Neural cell (in vitro differentiated cells): ENCODE measurements at regions not wholly inside any gene's neighbourhood (a gene's known extent, or its start where the extent isn't known, plus 50 kb on each side); places are given as distances from the start of the nearest gene placed in this dataset.

Source experiments
- H2AFZ ChIP-seq: fragments of 200-600, 300-800 bp; sonication (generic), shearing (Covaris generic); 2 replicates; pipeline ENCODE4 v1.6.0; 2014; ENCODE audit warnings: low read depth, mild to moderate bottlenecking, antibody characterized with exemption, low read length, moderate library complexity
- H3F3A ChIP-seq: fragments of 200-600 bp; shearing (Covaris generic); 2 replicates; pipeline ENCODE4 v1.6.1; 2016; ENCODE audit warnings: mild to moderate bottlenecking, moderate library complexity, mixed read lengths, antibody characterized with exemption, low read length; ENCODE audit not compliant: insufficient read depth, poor library complexity, severe bottlenecking
- H3K27ac ChIP-seq: fragments of 200-600, 300-800 bp; sonication (generic), shearing (Covaris generic); 2 replicates; pipeline ENCODE4 v1.5.1; 2014; ENCODE audit warnings: mild to moderate bottlenecking, low read length, moderate library complexity
- H3K27me3 ChIP-seq: fragments of 300-800, 200-600 bp; sonication (generic), shearing (Covaris generic); 2 replicates; pipeline ENCODE4 v1.6.0; 2014; ENCODE audit warnings: mild to moderate bottlenecking, low read depth, low read length, moderate library complexity; ENCODE audit not compliant: insufficient read depth
- H3K36me3 ChIP-seq: fragments of 300-800, 200-600 bp; sonication (generic), shearing (Covaris generic); 2 replicates; pipeline ENCODE4 v1.5.1; 2014; ENCODE audit warnings: mild to moderate bottlenecking, antibody characterized with exemption, low read length, moderate library complexity; ENCODE audit not compliant: insufficient read depth
- H3K4me2 ChIP-seq: fragments of 300-800, 200-600 bp; sonication (generic), shearing (Covaris generic); 2 replicates; pipeline ENCODE4 v1.6.0; 2014; ENCODE audit warnings: mild to moderate bottlenecking, low read length
- H3K4me3 ChIP-seq: fragments of 300-800, 200-600 bp; sonication (generic), shearing (Covaris generic); 2 replicates; pipeline ENCODE4 v1.5.1; 2014; ENCODE audit warnings: mild to moderate bottlenecking, low read length, moderate library complexity
- H3K79me2 ChIP-seq: fragments of 200-600 bp; shearing (Covaris generic); replicated peaks from 2 replicates; pipeline ENCODE4 v1.6.0; 2014; ENCODE audit warnings: mild to moderate bottlenecking, low read length, moderate library complexity; ENCODE audit not compliant: insufficient read depth
- H3K9ac ChIP-seq: fragments of 300-800, 200-600 bp; sonication (generic), shearing (Covaris generic); 2 replicates; pipeline ENCODE4 v1.6.1; 2016; ENCODE audit warnings: mild to moderate bottlenecking, low read length, mixed read lengths
- H3K9me2 ChIP-seq: fragments of 200-600 bp; shearing (Covaris generic); 2 replicates; pipeline ENCODE4 v1.6.1; 2016; ENCODE audit warnings: mild to moderate bottlenecking, low read length, mixed read lengths; ENCODE audit not compliant: insufficient read depth
- H3K9me3 ChIP-seq: fragments of 200-600, 300-800 bp; sonication (generic), shearing (Covaris generic); 2 replicates; pipeline ENCODE4 v1.6.1; 2016; ENCODE audit warnings: mild to moderate bottlenecking, mixed run types, low read length, moderate library complexity, mixed read lengths
- H4K20me1 ChIP-seq: fragments of 200-600 bp; shearing (Covaris generic); 2 replicates; pipeline ENCODE4 v1.6.1; 2016; ENCODE audit warnings: mild to moderate bottlenecking, mixed run types; ENCODE audit not compliant: insufficient read depth
- CTCF ChIP-seq: fragments of 450-650 bp; IDR thresholded peaks from 2 replicates; pipeline ENCODE4 v1.5.1; 2014; ENCODE audit warnings: antibody characterized with exemption, mild to moderate bottlenecking, moderate library complexity; ENCODE audit not compliant: poor library complexity, severe bottlenecking
- EP300 ChIP-seq: fragments of 450-650 bp; conservative IDR thresholded peaks from 2 replicates; pipeline ENCODE4 v1.6.1; 2014; ENCODE audit warnings: antibody characterized with exemption, mild to moderate bottlenecking, moderate library complexity; ENCODE audit not compliant: poor library complexity, severe bottlenecking
- EZH2 ChIP-seq: fragments of 200-600, 300-800 bp; shearing (Covaris generic), sonication (generic); IDR thresholded peaks from 2 replicates; pipeline ENCODE4 v1.6.1; 2014; ENCODE audit warnings: antibody characterized with exemption, low read length, borderline replicate concordance, mild to moderate bottlenecking; ENCODE audit not compliant: insufficient read depth, poor library complexity, severe bottlenecking
- MXI1 ChIP-seq: fragments of 450-650 bp; conservative IDR thresholded peaks from 2 replicates; pipeline ENCODE4 v1.6.1; 2014; ENCODE audit warnings: antibody characterized with exemption, mild to moderate bottlenecking; ENCODE audit not compliant: poor library complexity, severe bottlenecking
- POLR2AphosphoS5 ChIP-seq: IDR thresholded peaks from 2 replicates; pipeline ENCODE4 v1.6.1; 2012
- RAD21 ChIP-seq: fragments of 450-650 bp; conservative IDR thresholded peaks from 2 replicates; pipeline ENCODE4 v1.6.1; 2014; ENCODE audit warnings: antibody characterized with exemption, mild to moderate bottlenecking, moderate library complexity
- SMC3 ChIP-seq: fragments of 450-650 bp; conservative IDR thresholded peaks from 2 replicates; pipeline ENCODE4 v1.6.1; 2014; ENCODE audit warnings: antibody characterized with exemption, mild to moderate bottlenecking, moderate library complexity; ENCODE audit not compliant: poor library complexity
- TAF1 ChIP-seq: IDR thresholded peaks from 2 replicates; pipeline ENCODE4 v1.6.1; 2012; ENCODE audit warnings: low read depth
- TF ChIP-seq, protein P1 (sequence below): IDR thresholded peaks from 2 replicates; pipeline ENCODE4 v1.6.1; 2012; ENCODE audit warnings: borderline replicate concordance

DNA sequence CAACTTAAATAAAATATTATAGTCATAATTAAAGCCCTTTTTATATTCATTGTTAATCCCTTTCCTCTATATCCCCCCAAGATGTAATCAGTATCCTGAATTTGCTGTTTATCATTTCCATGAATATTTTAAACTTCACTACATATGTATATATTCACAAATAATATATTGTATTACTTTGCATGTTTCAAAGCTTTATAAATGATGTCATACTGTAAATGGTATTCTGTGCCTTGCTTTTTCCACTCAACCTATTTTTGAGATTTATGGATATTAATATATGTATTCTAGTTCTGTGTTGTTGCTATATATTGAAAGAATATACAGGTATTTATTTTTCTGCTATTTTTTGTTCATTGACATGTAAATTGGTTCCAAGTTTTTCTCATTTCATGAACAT is 173.1 kb downstream of the CCDC71L start:
- Histone ChIP-seq H3K9me2 (no peaks in the 10 kb centered on the region), H3F3A (no peaks in the 10 kb centered on the region), H3K79me2 (no peaks in the 10 kb centered on the region), H3K9ac (no peak overlapping the region), H3K27me3 (no peaks in the 10 kb centered on the region), H3K4me2 (no peak overlapping the region), H2AFZ (no peak overlapping the region), H3K4me3 (no peak overlapping the region), H3K36me3 (no peaks in the 10 kb centered on the region), H3K27ac (no peak overlapping the region), H3K9me3 (peaks cover 3% of the 10 kb centered on the region), H4K20me1 (no peaks in the 10 kb centered on the region)
- no peak for TF ChIP-seq EP300
- no peak for TF ChIP-seq POLR2AphosphoS5
- TF ChIP-seq MXI1: no peak
- TF ChIP-seq TAF1: no peak
- no peak for TF ChIP-seq RAD21
- TF ChIP-seq, protein P1, sequence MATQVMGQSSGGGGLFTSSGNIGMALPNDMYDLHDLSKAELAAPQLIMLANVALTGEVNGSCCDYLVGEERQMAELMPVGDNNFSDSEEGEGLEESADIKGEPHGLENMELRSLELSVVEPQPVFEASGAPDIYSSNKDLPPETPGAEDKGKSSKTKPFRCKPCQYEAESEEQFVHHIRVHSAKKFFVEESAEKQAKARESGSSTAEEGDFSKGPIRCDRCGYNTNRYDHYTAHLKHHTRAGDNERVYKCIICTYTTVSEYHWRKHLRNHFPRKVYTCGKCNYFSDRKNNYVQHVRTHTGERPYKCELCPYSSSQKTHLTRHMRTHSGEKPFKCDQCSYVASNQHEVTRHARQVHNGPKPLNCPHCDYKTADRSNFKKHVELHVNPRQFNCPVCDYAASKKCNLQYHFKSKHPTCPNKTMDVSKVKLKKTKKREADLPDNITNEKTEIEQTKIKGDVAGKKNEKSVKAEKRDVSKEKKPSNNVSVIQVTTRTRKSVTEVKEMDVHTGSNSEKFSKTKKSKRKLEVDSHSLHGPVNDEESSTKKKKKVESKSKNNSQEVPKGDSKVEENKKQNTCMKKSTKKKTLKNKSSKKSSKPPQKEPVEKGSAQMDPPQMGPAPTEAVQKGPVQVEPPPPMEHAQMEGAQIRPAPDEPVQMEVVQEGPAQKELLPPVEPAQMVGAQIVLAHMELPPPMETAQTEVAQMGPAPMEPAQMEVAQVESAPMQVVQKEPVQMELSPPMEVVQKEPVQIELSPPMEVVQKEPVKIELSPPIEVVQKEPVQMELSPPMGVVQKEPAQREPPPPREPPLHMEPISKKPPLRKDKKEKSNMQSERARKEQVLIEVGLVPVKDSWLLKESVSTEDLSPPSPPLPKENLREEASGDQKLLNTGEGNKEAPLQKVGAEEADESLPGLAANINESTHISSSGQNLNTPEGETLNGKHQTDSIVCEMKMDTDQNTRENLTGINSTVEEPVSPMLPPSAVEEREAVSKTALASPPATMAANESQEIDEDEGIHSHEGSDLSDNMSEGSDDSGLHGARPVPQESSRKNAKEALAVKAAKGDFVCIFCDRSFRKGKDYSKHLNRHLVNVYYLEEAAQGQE: no peak
- TF ChIP-seq EZH2: no peak
- no peak for TF ChIP-seq CTCF
- no peak for TF ChIP-seq SMC3

DNA sequence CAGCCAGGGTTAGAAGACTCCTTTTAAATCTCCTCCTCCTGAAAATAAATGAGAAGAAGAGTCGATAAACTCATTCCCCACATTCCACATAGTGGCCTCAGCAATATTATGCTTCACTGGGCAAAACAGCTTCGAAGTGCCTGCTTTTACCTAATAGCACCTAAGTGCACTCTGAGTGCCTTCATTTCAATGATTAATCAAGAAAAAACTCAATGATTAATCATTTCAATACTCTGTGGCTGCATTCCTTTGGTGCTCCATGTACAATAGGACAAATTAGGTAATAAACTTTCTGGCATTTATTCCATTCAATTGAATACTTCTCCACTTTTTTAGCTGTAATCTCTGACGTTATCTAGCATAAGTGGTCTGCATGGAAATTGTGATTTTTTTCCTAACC is 174.6 kb downstream of the CCDC71L start:
- Histone ChIP-seq H3K4me3 (no peak overlapping the region), H4K20me1 (no peaks in the 10 kb centered on the region), H3K27ac (no peak overlapping the region), H3F3A (no peaks in the 10 kb centered on the region), H3K27me3 (no peaks in the 10 kb centered on the region), H3K9me3 (peaks cover 3% of the 10 kb centered on the region), H3K9me2 (no peaks in the 10 kb centered on the region), H3K79me2 (no peaks in the 10 kb centered on the region), H3K36me3 (no peaks in the 10 kb centered on the region), H3K4me2 (no peak overlapping the region), H2AFZ (no peak overlapping the region), H3K9ac (no peak overlapping the region)
- TF ChIP-seq POLR2AphosphoS5 (no peak), TAF1 (no peak), CTCF (no peak), RAD21 (no peak), EZH2 (no peak), MXI1 (no peak), SMC3 (no peak), EP300 (no peak)
- TF ChIP-seq, protein P1: no peak
